HG02884 (cell line): ENCODE measurements at regions not wholly inside any gene's neighbourhood (a gene's known extent, or its start where the extent isn't known, plus 50 kb on each side); places are given as distances from the start of the nearest gene placed in this dataset.

Experiments used
- ATAC-seq: cut with Tn5 transposase; IDR thresholded peaks from one replicate; pipeline ENCODE4 v1.9.1; 2021; ENCODE audit warnings: mild to moderate bottlenecking, moderate library complexity; ENCODE audit not compliant: unreplicated experiment

GRCh38 chr6:79864421-79864820, 82.9 kb downstream of the ELOVL4 start:
- no peak for ATAC-seq

- ATAC-seq = no peak
These were observed 83.4 kb downstream of the ELOVL4 start for GRCh38 chr6:79864001-79864400.

- ATAC-seq = no peak
These were observed 83.8 kb downstream of the ELOVL4 start for GRCh38 chr6:79863566-79863965.

- no peak for ATAC-seq
These were observed 84.6 kb downstream of the ELOVL4 start for GRCh38 chr6:79862711-79863110.

- no peak for ATAC-seq
These were observed 85.2 kb downstream of the ELOVL4 start for GRCh38 chr6:79862126-79862525.

GRCh38 chr6:79861023-79861422, 86.3 kb downstream of the ELOVL4 start:
- ATAC-seq = no peak

- no peak for ATAC-seq
These were observed 99.9 kb downstream of the ELOVL4 start for GRCh38 chr6:79847426-79847825.

GRCh38 chr6:79842376-79843040, 104.8 kb downstream of the ELOVL4 start:
- ATAC-seq = no peak

GRCh38 chr6:79841577-79842375, 105.6 kb downstream of the ELOVL4 start:
- no peak for ATAC-seq

GRCh38 chr6:79838851-79839250, 108.5 kb downstream of the ELOVL4 start:
- ATAC-seq = no peak

- no peak for ATAC-seq
These were observed 113.4 kb downstream of the ELOVL4 start for GRCh38 chr6:79833964-79834284.

GRCh38 chr6:79833264-79833963, 113.9 kb downstream of the ELOVL4 start:
- no peak for ATAC-seq

GRCh38 chr6:79832723-79833122, 114.6 kb downstream of the ELOVL4 start:
- ATAC-seq = no peak

- ATAC-seq = no peak
These were observed 123.2 kb downstream of the ELOVL4 start for GRCh38 chr6:79824202-79824601.

GRCh38 chr6:79821859-79822258, 125.5 kb downstream of the ELOVL4 start:
- ATAC-seq = no peak

GRCh38 chr6:79818471-79818870, 128.9 kb downstream of the ELOVL4 start:
- ATAC-seq = no peak

GRCh38 chr6:79814940-79815339, 132.4 kb downstream of the ELOVL4 start:
- ATAC-seq = no peak

GRCh38 chr6:79813854-79814709, 133.3 kb downstream of the ELOVL4 start:
- peak; percentile 98 for ATAC-seq

GRCh38 chr6:79813143-79813850, 134.1 kb downstream of the ELOVL4 start:
- no peak for ATAC-seq

GRCh38 chr6:79812195-79812594, 135.2 kb downstream of the ELOVL4 start:
- no peak for ATAC-seq
